Anterior cingulate cortex (tissue), 58 donors: ENCODE measurements at regions not wholly inside any gene's neighbourhood (a gene's known extent, or its start where the extent isn't known, plus 50 kb on each side); places are given as distances from the start of the nearest gene placed in this dataset.
"Not testable (repeated sequence)": the region's sequence is repeated elsewhere in the genome, so short reads cannot be mapped to it uniquely, and the experiment has no call there.

Experiments
- DNase-seq, 58 donors: peaks; one replicate each; lab custom pipeline; 2025; lab: John Stamatoyannopoulos, UW

DNA sequence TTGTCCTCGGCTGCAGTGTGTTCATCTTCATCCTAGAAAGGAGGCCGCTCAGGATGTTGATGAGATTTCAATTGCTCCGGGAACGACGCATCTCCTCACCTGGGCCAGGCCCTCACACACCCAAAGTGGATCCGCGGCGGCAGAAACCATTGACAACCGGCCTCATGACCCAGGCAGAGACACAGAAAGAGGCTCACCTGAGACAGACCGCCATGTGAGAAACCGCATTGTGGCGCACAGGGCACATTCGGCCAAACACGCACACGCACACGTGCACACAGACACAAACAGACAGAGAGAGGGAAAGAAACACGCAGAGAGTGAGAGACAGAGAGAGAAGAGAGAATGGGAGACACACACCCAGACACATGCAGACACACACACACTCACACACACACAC is 3879.3 kb downstream of the SRGAP2C start:
- peak in 3 of 58 donors; percentile 0 for DNase-seq

DNA sequence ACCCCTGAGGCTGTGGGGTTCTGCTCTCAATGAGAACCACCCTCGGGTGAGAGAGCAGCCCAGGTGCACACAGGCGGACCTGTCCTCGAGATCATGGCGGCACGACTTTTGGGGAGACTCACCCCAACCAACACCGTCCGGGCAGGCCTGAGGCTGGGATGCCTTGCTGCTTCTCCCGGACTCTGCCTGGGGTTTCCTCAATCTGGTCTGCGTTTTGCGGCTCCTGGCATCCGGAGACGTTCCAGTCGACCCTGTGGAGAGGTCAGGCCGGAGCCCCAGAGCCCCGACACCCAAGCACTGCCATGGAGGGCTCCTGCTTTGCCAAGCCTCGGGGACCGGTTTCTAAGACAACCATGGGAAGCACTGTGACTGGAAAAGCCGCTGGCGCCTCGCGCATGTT is 3879.7 kb downstream of the SRGAP2C start:
- DNase-seq: peak in 3 of 58 donors; percentile 0

DNA sequence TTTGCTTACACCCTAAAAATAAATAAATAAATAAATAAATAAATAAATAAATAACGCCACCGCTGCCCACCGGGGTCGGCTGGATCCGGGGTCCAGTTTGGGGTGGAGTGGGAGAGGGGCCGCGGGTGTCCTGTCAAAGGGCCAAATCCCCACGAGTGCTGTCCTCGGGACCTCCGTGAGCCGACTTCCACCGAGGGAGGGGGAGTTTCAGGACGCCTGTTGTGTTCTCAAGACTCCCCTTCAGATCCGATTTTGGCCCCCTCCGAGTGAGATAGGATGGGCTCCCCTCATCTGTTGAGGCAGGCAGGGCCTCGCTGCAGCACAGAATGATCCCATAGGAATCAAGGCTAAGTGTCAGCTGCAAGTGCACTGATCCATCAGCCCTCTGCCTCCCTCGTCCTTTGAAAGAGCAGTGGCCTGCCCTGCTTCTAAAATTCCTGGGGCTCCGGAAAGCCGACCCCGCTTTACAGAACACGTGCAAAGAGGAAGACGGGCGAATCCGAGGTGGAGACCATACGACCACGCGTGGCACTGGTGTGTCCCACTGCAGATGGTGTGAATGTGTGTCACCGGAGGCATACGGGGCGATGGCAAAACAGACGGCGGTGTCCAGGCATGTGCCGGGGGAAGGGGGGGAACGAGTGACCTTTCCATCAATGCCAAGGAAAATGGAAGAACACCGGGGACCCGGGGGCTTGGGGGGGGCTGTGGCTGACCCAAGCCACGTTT is 3880.5 kb downstream of the SRGAP2C start:
- peak in 4 of 58 donors; percentile 0 for DNase-seq

DNA sequence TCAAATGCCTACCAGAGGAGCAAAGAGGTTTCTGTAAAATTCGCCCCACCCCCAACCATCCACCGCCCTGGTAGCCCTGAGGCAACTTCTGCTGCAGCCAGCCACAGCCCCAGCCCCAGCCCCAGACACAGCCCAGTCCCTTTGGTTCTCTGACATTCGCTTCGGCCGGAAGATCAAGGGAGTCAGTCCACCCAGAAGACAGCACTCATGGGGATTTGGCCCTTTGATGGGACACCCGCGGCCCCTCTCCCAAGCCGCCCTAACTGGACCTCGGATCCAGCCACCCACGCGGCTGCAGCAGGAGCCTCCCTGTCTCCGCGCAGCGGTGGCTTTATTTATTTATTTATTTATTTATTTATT is 3881.0 kb downstream of the SRGAP2C start:
- peak in 3 of 58 donors; percentile 0 for DNase-seq

DNA sequence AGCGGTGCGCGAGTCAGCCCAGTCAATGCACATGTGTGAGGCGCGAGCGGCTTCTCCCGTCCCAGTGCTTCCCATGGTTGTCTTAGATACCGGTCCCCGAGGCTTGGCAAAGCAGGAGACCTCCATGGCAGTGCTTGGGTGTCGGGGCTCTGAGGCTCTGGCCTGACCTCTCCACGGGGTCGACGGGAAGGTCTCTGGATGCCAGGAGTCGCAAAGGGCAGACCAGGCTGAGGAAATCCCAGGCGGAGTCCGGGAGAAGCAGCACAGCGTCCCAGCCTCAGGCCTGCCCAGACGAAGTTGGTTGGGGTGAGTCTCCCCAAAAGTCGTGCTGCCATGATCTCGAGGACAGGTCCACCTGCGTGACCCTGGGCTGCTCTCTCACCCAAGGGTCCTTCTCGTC is 3881.6 kb downstream of the SRGAP2C start:
- DNase-seq: peak in 2 of 58 donors; percentile 0

DNA sequence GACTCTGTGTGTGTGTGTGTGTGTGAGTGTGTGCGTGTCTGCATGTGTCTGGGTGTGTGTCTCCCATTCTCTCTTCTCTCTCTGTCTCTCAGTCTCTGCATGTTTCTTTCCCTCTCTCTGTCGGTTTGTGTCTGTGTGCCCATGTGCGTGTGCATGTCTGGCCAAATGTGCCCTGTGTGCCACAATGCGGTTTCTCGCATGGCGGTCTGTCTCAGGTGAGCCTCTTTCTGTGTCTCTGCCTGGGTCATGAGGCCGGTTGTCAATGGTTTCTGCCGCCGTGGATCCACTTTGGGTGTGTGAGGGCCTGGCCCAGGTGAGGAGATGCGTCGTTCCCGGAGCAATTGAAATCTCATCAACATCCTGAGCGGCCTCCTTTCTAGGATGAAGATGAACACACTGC is 3882.1 kb downstream of the SRGAP2C start:
- not testable (repeated sequence) for DNase-seq

DNA sequence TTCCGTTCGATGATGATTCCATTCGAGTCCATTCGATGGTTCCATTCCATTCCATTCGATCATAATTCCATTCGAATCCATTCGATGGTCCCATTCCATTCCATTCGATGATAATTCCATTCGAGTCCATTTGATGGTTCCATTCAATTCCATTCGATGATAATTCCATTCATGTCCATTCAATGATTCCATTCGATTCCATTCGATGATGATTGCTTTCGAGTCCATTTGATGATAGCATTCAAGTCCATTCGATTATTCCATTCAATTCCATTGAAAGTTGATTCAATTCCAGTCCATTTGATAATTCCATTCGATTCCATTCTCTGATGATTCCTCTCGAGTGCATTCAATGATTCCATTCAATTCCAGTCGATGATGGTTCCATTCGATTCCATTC is 3895.3 kb downstream of the SRGAP2C start:
- DNase-seq: no peak

DNA sequence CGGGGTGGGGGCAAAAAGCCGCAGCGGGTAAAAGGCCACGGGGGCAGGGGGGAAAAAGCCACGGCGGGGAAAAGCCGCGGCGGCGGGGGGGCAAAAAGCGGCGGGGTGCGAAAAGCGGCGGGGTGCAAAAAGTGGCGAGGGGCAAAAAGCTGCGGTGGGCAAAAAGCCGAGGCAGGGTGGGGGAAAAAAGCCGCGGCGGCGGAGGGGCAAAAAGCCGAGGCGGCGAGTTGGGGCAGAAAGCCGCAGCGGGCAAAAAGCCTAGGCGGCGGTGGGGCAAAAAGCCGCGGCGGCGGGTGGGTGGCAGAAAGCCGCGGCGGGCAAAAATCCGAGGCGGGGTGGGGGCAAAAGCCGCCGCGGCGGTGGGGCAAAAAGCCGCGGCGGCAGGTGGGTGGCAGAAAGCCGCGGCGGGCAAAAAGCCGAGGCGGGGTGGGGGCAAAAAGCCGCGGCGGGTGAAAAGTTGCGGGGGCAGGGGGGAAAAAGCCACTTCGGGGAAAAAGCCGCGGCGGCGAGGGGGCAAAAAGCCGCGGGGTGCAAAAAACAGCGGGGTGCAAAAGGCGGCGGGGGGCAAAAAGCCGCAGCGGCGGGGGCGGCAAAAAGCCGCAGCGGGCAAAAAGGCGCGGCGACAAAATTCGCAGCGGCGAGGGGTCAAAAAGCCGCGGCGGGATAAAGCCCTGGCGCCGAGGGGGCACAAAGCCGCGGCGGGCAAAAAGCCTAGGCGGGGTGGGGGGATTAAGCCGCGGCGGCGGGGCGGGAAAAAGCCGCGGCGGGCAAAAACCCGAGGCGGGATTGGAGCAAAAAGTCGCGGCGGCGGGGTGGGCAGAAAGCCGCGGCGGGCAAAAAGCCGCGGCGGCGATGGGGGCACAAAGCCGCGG is 3901.2 kb downstream of the SRGAP2C start:
- peak in 2 of 58 donors; percentile 0 for DNase-seq

DNA sequence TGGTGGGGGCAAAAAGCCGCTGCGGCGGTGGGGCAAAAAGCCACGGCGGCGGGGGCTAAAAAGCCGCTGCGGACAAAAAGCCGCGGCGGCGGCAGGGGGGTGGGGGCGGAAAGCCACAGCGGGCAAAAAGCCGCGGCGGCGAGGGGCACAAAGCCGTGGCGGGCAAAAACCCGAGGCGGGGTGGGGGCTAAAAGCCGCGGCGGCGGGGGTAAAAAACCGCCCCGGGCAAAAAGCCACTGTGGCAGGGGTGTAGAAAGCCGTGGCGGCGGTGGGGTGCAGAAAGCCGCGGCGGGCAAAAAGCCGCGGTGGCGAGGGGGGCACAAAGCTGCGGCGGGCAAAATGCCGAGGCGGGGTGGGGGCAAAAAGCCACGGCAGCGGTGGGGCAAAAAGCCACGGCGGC is 3901.8 kb downstream of the SRGAP2C start:
- DNase-seq: no peak

DNA sequence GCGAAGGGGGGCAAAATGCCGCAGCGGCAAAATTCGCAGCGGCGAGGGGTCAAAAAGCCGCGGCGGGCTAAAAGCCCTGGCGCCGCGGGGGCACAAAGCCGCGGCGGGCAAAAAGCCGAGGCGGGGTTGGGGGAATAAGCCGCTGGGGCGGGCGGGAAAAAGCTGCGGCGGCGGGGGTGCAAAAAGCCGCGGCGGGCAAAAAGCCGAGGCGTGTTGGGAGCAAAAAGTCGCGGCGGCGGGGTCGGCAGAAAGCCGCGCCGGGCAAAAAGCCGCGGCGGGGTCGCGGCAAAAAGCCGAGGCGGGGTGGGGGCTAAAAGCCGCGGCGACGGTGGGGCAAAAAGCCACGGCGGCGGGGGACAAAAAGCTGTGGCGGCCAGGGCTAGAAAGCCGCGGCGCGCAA is 3902.5 kb downstream of the SRGAP2C start:
- peak in 1 of 58 donors; percentile 0 for DNase-seq

DNA sequence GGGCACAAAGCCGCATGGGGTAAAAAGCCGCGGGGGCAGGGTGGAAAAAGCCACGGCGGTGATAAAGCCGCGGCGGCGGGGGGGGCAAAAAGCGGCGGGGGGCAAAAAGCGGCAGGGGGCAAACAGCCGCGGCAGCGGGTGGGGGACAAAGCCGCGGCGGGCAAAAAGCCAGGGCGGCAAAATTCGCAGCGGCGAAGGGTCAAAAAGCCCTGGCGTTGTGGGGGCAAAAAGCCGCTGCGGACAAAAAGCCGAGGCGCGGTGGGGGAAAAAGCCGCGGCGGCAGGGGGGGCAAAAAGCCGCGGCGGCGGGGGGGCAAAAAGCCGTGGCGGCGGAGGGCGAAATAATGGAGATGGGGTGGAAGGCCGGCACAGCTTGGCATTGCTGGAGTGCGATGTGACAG is 3902.9 kb downstream of the SRGAP2C start:
- peak in 2 of 58 donors; percentile 0 for DNase-seq

DNA sequence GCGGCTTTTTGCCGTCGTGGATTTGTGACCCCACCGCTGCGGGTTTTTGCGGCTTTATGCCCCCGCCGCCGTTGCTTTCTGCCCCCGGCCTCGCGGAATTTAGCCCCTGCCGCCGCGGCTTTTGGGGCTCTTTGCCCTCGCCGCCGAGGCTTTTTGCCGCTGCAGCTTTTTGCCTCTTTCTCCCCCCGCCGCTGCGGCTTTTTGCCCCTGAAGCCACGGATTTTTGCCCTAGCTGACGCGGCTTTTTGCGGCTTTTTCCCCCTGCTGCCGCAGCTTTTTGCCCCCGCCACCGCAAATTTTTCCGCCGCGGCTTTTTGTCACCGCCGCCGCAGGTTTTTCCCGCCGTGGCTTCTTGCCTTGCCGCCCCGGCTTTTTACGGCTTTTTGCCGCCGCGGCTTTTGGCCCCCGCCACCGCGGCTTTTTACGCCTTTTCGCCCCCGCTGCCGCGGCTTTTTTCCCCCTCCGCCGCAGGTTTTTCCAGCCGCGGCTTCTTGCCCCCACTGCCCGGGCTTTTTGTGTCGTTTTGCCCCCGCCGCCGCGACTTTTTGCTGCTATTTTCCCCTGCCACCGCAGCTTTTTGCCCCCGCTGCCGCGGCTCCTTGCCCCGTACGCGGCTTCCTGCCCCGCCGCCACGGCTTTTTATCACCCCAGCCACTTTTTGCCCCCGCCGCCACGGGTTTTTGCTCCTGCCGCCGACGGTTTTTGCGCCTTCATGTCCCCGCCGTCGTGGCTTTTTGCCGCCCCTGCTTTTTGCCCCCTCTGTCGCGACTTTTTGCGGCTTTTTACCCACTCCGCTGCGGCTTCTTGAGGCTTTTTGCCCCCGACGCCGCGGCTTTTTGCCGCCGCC is 3933.6 kb downstream of the SRGAP2C start:
- DNase-seq: peak in 2 of 58 donors; percentile 0

DNA sequence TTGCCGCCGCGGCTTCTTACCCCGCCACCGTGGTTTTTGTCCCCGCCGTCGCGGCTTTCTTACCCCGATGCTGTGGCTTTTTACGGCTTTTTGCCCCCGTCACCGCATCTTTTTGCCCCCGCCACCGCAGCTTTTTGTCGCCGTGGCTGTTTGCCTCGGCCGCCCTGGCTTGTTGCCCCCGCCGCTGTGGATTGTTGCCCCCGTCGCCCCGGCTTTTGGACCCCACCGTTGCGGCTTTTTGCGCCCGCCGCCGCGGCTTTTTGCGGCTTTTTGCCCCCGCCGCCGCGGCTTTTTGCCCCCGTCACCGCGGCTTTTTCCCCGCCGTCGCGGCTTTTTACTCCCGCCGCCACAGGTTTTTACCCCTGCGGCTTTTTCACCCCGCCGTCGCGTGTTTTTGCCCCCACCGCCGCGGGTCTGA is 3934.3 kb downstream of the SRGAP2C start:
- DNase-seq: peak in 1 of 58 donors; percentile 0

DNA sequence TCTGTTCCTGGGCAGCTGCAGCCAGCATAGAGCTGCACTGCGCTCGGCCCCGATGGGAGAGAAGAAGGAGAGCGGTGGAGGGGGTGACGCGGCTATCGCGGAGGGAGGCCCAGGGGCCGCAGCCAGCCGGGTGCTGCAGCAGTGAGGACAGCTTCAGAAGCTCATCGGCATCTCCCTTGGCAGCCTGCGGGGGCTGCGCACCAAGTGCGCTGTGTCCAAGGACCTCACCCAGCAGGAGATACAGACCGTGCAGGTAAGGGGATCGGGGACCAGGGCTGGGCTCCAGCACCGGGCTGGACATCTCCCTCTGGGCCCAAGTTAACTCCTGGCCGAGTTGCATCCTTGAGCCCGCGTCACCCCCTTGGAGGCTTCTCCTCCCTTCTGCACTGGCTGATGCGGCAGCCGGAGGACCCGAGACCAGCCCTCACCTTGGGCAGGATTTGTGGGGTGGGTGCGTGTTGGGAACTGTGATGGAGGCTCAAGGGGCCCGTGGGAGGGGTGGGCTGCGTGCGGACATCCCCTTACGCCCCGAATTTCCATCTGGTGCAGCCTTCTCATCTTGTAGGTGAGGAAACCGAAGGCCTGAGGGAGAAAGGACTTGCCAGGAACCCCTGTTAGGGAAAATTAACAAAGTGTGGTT is 3934.9 kb downstream of the SRGAP2C start:
- peak in 3 of 58 donors; percentile 0 for DNase-seq

DNA sequence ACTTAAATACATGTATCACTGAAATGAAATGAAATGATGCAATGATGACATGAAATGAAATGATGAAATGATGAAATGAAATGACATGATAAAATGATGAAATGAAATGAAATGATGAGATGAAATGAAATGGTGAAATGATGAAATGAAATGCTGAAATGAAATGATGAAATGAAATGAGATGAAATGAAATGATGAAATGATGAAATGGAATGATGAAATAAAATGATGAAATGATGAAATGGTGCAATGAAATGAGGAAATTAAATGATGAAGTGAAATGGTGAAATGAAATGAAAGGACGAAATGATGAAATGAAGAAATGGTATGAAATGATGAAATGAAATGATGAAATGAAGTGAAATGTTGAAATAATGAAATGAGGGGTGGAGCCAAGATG is 3937.8 kb downstream of the SRGAP2C start:
- not testable (repeated sequence) for DNase-seq
